PFSK-1 (cell line): ENCODE measurements at regions not wholly inside any gene's neighbourhood (a gene's known extent, or its start where the extent isn't known, plus 50 kb on each side); places are given as distances from the start of the nearest gene placed in this dataset.

ENCODE experiments used
- SIN3A ChIP-seq: IDR thresholded peaks from 2 replicates; pipeline ENCODE4 v1.6.1; 2012; ENCODE audit warnings: mild to moderate bottlenecking, low read length, moderate library complexity, borderline replicate concordance; ENCODE audit not compliant: insufficient read depth
- TAF1 ChIP-seq: IDR thresholded peaks from 2 replicates; pipeline ENCODE4 v1.6.1; 2012; ENCODE audit warnings: low read length, control low read depth, borderline replicate concordance; ENCODE audit not compliant: insufficient read depth
- TF ChIP-seq, protein P1 (sequence below), 2 experiments: IDR thresholded peaks; 2 replicates each; pipeline versions ENCODE4 v1.6.1 to v1.8.0; 2011 to 2012; ENCODE audit warnings: low read depth in 2 of 2, low read length in 2 of 2, control low read depth in 1 of 2, inconsistent platforms in 1 of 2, mild to moderate bottlenecking in 1 of 2, moderate library complexity in 1 of 2; ENCODE audit not compliant: insufficient read depth in 1 of 2

- TF ChIP-seq SIN3A, result no peak
- TF ChIP-seq, protein P1, sequence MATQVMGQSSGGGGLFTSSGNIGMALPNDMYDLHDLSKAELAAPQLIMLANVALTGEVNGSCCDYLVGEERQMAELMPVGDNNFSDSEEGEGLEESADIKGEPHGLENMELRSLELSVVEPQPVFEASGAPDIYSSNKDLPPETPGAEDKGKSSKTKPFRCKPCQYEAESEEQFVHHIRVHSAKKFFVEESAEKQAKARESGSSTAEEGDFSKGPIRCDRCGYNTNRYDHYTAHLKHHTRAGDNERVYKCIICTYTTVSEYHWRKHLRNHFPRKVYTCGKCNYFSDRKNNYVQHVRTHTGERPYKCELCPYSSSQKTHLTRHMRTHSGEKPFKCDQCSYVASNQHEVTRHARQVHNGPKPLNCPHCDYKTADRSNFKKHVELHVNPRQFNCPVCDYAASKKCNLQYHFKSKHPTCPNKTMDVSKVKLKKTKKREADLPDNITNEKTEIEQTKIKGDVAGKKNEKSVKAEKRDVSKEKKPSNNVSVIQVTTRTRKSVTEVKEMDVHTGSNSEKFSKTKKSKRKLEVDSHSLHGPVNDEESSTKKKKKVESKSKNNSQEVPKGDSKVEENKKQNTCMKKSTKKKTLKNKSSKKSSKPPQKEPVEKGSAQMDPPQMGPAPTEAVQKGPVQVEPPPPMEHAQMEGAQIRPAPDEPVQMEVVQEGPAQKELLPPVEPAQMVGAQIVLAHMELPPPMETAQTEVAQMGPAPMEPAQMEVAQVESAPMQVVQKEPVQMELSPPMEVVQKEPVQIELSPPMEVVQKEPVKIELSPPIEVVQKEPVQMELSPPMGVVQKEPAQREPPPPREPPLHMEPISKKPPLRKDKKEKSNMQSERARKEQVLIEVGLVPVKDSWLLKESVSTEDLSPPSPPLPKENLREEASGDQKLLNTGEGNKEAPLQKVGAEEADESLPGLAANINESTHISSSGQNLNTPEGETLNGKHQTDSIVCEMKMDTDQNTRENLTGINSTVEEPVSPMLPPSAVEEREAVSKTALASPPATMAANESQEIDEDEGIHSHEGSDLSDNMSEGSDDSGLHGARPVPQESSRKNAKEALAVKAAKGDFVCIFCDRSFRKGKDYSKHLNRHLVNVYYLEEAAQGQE (IDR thresholded peaks at IDR 0.05; ENCODE audit: insufficient read depth in 1 of 2, low read depth in 2 of 2, low read length in 2 of 2), result no peak
- no peak for TF ChIP-seq TAF1
Observed at GRCh38 chr2:236855176-236855865, 230.4 kb upstream of the COPS8 start.
